Neural progenitor cell (in vitro differentiated cells): ENCODE measurements at regions not wholly inside any gene's neighbourhood (a gene's known extent, or its start where the extent isn't known, plus 50 kb on each side); places are given as distances from the start of the nearest gene placed in this dataset.

Experiments
- DNase-seq: peaks from one replicate; pipeline ENCODE4 v3.0.0-alpha.2; 2016; ENCODE audit warnings: low spot score
- H2AFZ ChIP-seq: fragments of 200-600 bp; sonication (generic); replicated peaks from 2 replicates; pipeline ENCODE4 v1.6.1; 2016; ENCODE audit warnings: antibody characterized with exemption
- H3F3A ChIP-seq: fragments of 200-600 bp; sonication (generic); 2 replicates; pipeline ENCODE4 v1.6.1; 2016; ENCODE audit warnings: antibody characterized with exemption, low read depth
- H3K27ac ChIP-seq: fragments of 200-600 bp; sonication (generic); 2 replicates; pipeline ENCODE4 v1.5.1; 2016; ENCODE audit warnings: mild to moderate bottlenecking
- H3K27me3 ChIP-seq: fragments of 200-600 bp; sonication (generic); 2 replicates; pipeline ENCODE4 v1.6.1; 2016; ENCODE audit warnings: mild to moderate bottlenecking, moderate library complexity
- H3K36me3 ChIP-seq: fragments of 200-600 bp; sonication (generic); 2 replicates; pipeline ENCODE4 v1.5.1; 2016
- H3K4me1 ChIP-seq: fragments of 200-600 bp; sonication (generic); 2 replicates; pipeline ENCODE4 v1.6.1; 2016; ENCODE audit warnings: mixed run types
- H3K4me2 ChIP-seq: fragments of 200-600 bp; sonication (generic); 2 replicates; pipeline ENCODE4 v1.6.1; 2016
- H3K4me3 ChIP-seq: fragments of 200-600 bp; sonication (generic); 2 replicates; pipeline ENCODE4 v1.5.1; 2016
- H3K79me2 ChIP-seq: fragments of 200-600 bp; sonication (generic); 2 replicates; pipeline ENCODE4 v1.6.1; 2016; ENCODE audit warnings: low read depth
- H3K9ac ChIP-seq: fragments of 200-600 bp; sonication (generic); 2 replicates; pipeline ENCODE4 v1.6.1; 2016
- H3K9me3 ChIP-seq: fragments of 200-600 bp; sonication (generic); 2 replicates; pipeline ENCODE4 v1.5.1; 2016; ENCODE audit warnings: low read depth
- H4K20me1 ChIP-seq: fragments of 200-600 bp; sonication (generic); 2 replicates; pipeline ENCODE4 v1.6.1; 2016; ENCODE audit warnings: low read depth
- H3K27ac Mint-ChIP-seq: 3 replicates; pipeline ENCODE4 v1.8.0; 2021; ENCODE audit warnings: mixed read lengths
- H3K27me3 Mint-ChIP-seq: 2 replicates; pipeline ENCODE4 v1.8.0; 2022; ENCODE audit warnings: low read depth, mild to moderate bottlenecking, inconsistent platforms, moderate library complexity, mixed read lengths; ENCODE audit not compliant: insufficient read depth
- H3K36me3 Mint-ChIP-seq: 3 replicates; pipeline ENCODE4 v1.8.0; 2021; ENCODE audit warnings: mixed read lengths
- H3K4me1 Mint-ChIP-seq: 3 replicates; pipeline ENCODE4 v1.8.0; 2021; ENCODE audit warnings: mixed read lengths
- H3K4me3 Mint-ChIP-seq: 3 replicates; pipeline ENCODE4 v1.8.0; 2021; ENCODE audit warnings: mild to moderate bottlenecking, moderate library complexity, mixed read lengths
- H3K9me3 Mint-ChIP-seq: 3 replicates; pipeline ENCODE4 v1.8.0; 2020; ENCODE audit warnings: mixed read lengths
- EZH2 ChIP-seq: fragments of 200-600 bp; sonication (generic); IDR thresholded peaks from 2 replicates; pipeline ENCODE4 v1.6.1; 2017; ENCODE audit warnings: antibody characterized with exemption, mild to moderate bottlenecking, moderate library complexity
- EZH2phosphoT487 ChIP-seq: fragments of 200-600 bp; sonication (generic); IDR thresholded peaks from 2 replicates; pipeline ENCODE4 v1.6.1; 2017; ENCODE audit warnings: antibody characterized with exemption
- TF ChIP-seq, protein P1 (sequence below): fragments of 200-600 bp; sonication (generic); IDR thresholded peaks from 2 replicates; pipeline ENCODE4 v1.5.1; 2017; ENCODE audit warnings: antibody characterized with exemption, mild to moderate bottlenecking

- no peak overlapping the region for H3K4me3 Mint-ChIP-seq
- Histone ChIP-seq H3K4me1 (peaks cover 3% of the 10 kb centered on the region), H3K27ac (no peak overlapping the region), H4K20me1 (no peaks in the 10 kb centered on the region), H3K27me3 (no peaks in the 10 kb centered on the region), H3K9me3 (no peaks in the 10 kb centered on the region), H3K36me3 (no peaks in the 10 kb centered on the region), H3K79me2 (no peaks in the 10 kb centered on the region), H3K4me3 (no peak overlapping the region), H3K9ac (no peak overlapping the region), H3F3A (no peaks in the 10 kb centered on the region), H3K4me2 (no peak overlapping the region), H2AFZ (no peak overlapping the region)
- DNase-seq: no peak
- H3K4me1 Mint-ChIP-seq: no peaks in the 10 kb centered on the region
- H3K27ac Mint-ChIP-seq: no peak overlapping the region
- no peaks in the 10 kb centered on the region for H3K36me3 Mint-ChIP-seq
- no peaks in the 10 kb centered on the region for H3K9me3 Mint-ChIP-seq
- TF ChIP-seq EZH2: no peak
- TF ChIP-seq EZH2phosphoT487: no peak
- TF ChIP-seq, protein P1, sequence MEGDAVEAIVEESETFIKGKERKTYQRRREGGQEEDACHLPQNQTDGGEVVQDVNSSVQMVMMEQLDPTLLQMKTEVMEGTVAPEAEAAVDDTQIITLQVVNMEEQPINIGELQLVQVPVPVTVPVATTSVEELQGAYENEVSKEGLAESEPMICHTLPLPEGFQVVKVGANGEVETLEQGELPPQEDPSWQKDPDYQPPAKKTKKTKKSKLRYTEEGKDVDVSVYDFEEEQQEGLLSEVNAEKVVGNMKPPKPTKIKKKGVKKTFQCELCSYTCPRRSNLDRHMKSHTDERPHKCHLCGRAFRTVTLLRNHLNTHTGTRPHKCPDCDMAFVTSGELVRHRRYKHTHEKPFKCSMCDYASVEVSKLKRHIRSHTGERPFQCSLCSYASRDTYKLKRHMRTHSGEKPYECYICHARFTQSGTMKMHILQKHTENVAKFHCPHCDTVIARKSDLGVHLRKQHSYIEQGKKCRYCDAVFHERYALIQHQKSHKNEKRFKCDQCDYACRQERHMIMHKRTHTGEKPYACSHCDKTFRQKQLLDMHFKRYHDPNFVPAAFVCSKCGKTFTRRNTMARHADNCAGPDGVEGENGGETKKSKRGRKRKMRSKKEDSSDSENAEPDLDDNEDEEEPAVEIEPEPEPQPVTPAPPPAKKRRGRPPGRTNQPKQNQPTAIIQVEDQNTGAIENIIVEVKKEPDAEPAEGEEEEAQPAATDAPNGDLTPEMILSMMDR: no peak
- no peaks in the 10 kb centered on the region for H3K27me3 Mint-ChIP-seq
Observed at GRCh38 chr5:152990217-152990616, 500.3 kb upstream of the GRIA1 start.

DNA sequence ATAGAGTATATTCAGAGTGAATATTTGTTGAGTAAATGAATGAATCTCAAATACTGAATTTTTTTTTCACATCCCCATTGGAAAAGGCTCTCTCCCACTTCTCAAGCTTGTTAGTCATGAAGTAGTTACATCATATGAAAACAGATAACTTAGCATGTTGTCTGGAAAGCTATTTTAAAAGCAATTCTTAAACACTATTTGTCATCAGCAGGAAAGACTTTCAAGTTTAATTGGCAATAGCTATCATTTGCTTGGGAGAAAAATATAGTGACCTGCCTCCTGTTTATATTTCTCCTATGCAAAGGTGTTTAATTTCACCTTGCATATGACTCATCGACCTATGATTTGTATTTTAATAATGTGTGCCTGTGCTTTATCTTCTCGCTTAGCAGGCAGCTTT, 499.8 kb upstream of the GRIA1 start:
- Mint-ChIP-seq H3K36me3 (no peaks in the 10 kb centered on the region), H3K27me3 (no peaks in the 10 kb centered on the region), H3K4me1 (no peaks in the 10 kb centered on the region), H3K27ac (no peak overlapping the region), H3K9me3 (no peaks in the 10 kb centered on the region), H3K4me3 (no peak overlapping the region)
- Histone ChIP-seq H4K20me1 (no peaks in the 10 kb centered on the region), H3K4me3 (no peak overlapping the region), H3K79me2 (no peaks in the 10 kb centered on the region), H3F3A (no peaks in the 10 kb centered on the region), H3K9me3 (no peaks in the 10 kb centered on the region), H3K27ac (no peak overlapping the region), H2AFZ (no peak overlapping the region), H3K36me3 (no peaks in the 10 kb centered on the region), H3K9ac (no peak overlapping the region), H3K4me2 (no peak overlapping the region), H3K27me3 (no peaks in the 10 kb centered on the region), H3K4me1 (peaks cover 8% of the 10 kb centered on the region)
- DNase-seq: no peak
- no peak for TF ChIP-seq EZH2

DNA sequence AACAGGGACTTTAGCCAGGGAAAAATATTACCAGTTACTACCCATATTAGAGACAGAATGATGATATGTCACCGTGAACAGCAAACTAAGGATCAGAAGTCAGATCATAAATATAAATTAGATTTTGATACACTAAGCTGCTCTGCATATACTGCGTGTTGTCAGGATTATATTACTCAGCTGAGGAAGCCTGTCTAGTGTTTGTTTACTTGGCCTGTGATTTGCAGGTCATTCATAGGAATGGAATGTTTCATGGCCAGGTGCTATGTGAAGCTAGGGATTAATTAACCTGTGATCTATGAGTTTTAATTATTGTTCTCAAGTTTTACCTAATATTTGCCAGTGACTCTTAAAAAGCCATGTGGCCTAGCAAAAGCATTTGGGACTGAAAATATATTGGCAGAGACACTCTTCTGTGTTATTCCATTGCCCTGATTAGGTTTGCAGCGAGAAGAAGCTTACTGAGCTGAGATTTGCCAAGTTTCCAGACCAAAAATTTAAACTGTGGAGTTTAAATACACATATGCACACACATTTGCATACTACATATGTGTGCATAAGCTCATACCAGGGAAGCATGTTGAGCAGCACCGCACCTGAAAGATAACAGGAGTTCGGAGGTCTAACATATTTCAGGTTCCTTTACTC, 496.3 kb upstream of the GRIA1 start:
- Mint-ChIP-seq H3K4me3 (no peak overlapping the region), H3K36me3 (no peaks in the 10 kb centered on the region), H3K27me3 (no peaks in the 10 kb centered on the region), H3K27ac (no peak overlapping the region), H3K9me3 (no peaks in the 10 kb centered on the region), H3K4me1 (no peaks in the 10 kb centered on the region)
- no peak overlapping the region for H3K4me2 ChIP-seq
- no peaks in the 10 kb centered on the region for H3F3A ChIP-seq
- H2AFZ ChIP-seq: no peak overlapping the region
- TF ChIP-seq EZH2 (no peak), EZH2phosphoT487 (no peak)
- TF ChIP-seq, protein P1: no peak
- no peaks in the 10 kb centered on the region for H4K20me1 ChIP-seq
- H3K4me3 ChIP-seq: no peak overlapping the region
- no peaks in the 10 kb centered on the region for H3K79me2 ChIP-seq
- H3K9me3 ChIP-seq: no peaks in the 10 kb centered on the region
- H3K27ac ChIP-seq: no peak overlapping the region
- H3K27me3 ChIP-seq: no peaks in the 10 kb centered on the region
- DNase-seq: no peak
- H3K36me3 ChIP-seq: no peaks in the 10 kb centered on the region
- H3K4me1 ChIP-seq: peaks cover 11% of the 10 kb centered on the region
- H3K9ac ChIP-seq: no peak overlapping the region

DNA sequence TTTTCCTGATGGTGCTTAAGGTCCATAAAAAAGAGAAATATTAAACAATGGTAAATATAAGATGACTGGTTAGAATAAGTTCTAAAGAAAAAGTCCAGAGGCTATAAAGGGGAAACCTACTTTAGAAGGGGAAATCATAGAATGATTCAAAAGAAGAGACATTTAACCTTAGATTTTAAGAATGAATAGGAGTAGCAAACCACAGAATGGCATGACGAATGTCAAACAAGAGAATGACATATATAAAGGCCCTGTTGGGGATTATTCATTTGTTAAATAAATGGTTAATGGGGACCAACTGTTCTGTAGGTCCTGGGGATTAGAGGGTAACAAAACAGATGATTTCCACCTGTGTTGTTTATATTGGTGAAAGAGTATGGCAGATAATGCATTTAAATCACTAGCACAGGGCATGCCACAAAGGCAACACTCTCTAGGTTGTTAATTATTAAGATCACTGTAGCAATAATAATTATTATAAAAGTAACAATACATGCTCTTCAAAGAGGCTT, 495.2 kb upstream of the GRIA1 start:
- H3K36me3 Mint-ChIP-seq: no peaks in the 10 kb centered on the region
- H3K27ac ChIP-seq: no peak overlapping the region
- H3K27ac Mint-ChIP-seq: no peak overlapping the region
- H3K36me3 ChIP-seq: no peaks in the 10 kb centered on the region
- no peak overlapping the region for H3K9ac ChIP-seq
- no peak overlapping the region for H2AFZ ChIP-seq
- no peaks in the 10 kb centered on the region for H3K27me3 Mint-ChIP-seq
- H3F3A ChIP-seq: no peaks in the 10 kb centered on the region
- peaks cover 11% of the 10 kb centered on the region for H3K4me1 ChIP-seq
- H4K20me1 ChIP-seq: no peaks in the 10 kb centered on the region
- H3K27me3 ChIP-seq: no peaks in the 10 kb centered on the region
- no peaks in the 10 kb centered on the region for H3K79me2 ChIP-seq
- no peak overlapping the region for H3K4me3 ChIP-seq
- no peak for DNase-seq
- TF ChIP-seq, protein P1: no peak
- no peak for TF ChIP-seq EZH2
- TF ChIP-seq EZH2phosphoT487: no peak
- H3K4me1 Mint-ChIP-seq: no peaks in the 10 kb centered on the region
- H3K4me2 ChIP-seq: no peak overlapping the region
- H3K9me3 ChIP-seq: no peaks in the 10 kb centered on the region
- no peak overlapping the region for H3K4me3 Mint-ChIP-seq
- H3K9me3 Mint-ChIP-seq: no peaks in the 10 kb centered on the region
